ENCODE measurements at regions not wholly inside any gene's neighbourhood (a gene's known extent, or its start where the extent isn't known, plus 50 kb on each side); places are given as distances from the start of the nearest gene placed in this dataset.

DNA sequence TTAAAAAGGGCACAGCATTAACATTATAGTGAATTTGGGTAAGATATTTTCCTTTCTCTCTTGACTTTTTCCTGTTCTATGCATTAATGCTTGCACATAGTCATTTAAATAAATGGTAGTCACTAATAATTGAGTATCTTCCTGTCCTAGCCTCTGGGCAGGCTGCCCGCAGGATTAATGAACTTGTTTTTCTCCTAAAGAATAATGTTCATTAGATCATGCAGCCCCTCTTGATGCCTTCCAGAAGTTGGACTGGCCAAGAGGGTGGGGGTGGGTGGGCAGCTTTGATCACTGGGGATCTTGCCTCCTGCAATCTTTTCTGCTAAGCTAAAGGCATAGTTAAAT lies 514.5 kb upstream of the CDH2 start:
- Histone ChIP-seq H3K4me3 (replicated peaks in 1 of 4; ENCODE audit: control extremely low read depth in 1 of 4, insufficient read depth in 1 of 4, low read depth in 3 of 4, low read length in 4 of 4) (no peak overlapping the region), H2AFZ (ENCODE audit: low read length) (no peak overlapping the region), H3K27ac (ENCODE audit: insufficient read depth, low read length) (no peak overlapping the region), H3K9me3 (ENCODE audit: control insufficient read depth, insufficient read depth, low read depth, low read length) (no peaks in the 10 kb centered on the region), H3K4me1 (ENCODE audit: control insufficient read depth, extremely low read depth, insufficient read depth, low read length) (no peaks in the 10 kb centered on the region), H4K20me1 (ENCODE audit: control insufficient read depth, extremely low read depth, insufficient read depth, low read length) (no peaks in the 10 kb centered on the region), H3K79me2 (ENCODE audit: control insufficient read depth, insufficient read depth, low read length) (no peaks in the 10 kb centered on the region), H3K27me3 (ENCODE audit: control insufficient read depth, insufficient read depth, low read length) (no peaks in the 10 kb centered on the region), H3K9ac (ENCODE audit: insufficient read depth, low read length) (no peak overlapping the region), H3K4me2 (ENCODE audit: extremely low read depth, insufficient read depth, low read length) (no peak overlapping the region), H3K36me3 (ENCODE audit: control insufficient read depth, insufficient read depth, low read length) (no peaks in the 10 kb centered on the region)
- TF ChIP-seq EZH2 (IDR thresholded peaks at IDR 0.05; ENCODE audit: low read length, missing control alignments) = no peak
- TF ChIP-seq, protein P1, sequence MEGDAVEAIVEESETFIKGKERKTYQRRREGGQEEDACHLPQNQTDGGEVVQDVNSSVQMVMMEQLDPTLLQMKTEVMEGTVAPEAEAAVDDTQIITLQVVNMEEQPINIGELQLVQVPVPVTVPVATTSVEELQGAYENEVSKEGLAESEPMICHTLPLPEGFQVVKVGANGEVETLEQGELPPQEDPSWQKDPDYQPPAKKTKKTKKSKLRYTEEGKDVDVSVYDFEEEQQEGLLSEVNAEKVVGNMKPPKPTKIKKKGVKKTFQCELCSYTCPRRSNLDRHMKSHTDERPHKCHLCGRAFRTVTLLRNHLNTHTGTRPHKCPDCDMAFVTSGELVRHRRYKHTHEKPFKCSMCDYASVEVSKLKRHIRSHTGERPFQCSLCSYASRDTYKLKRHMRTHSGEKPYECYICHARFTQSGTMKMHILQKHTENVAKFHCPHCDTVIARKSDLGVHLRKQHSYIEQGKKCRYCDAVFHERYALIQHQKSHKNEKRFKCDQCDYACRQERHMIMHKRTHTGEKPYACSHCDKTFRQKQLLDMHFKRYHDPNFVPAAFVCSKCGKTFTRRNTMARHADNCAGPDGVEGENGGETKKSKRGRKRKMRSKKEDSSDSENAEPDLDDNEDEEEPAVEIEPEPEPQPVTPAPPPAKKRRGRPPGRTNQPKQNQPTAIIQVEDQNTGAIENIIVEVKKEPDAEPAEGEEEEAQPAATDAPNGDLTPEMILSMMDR (conservative IDR thresholded peaks at IDR 0.05 in 1 of 2, IDR thresholded peaks at IDR 0.05 in 1 of 2; ENCODE audit: low read depth in 1 of 2, low read length in 2 of 2) = no peak
- peak in 1 of 2 donors; percentile 35 for DNase-seq (ENCODE audit: low read depth in 2 of 2)

DNA sequence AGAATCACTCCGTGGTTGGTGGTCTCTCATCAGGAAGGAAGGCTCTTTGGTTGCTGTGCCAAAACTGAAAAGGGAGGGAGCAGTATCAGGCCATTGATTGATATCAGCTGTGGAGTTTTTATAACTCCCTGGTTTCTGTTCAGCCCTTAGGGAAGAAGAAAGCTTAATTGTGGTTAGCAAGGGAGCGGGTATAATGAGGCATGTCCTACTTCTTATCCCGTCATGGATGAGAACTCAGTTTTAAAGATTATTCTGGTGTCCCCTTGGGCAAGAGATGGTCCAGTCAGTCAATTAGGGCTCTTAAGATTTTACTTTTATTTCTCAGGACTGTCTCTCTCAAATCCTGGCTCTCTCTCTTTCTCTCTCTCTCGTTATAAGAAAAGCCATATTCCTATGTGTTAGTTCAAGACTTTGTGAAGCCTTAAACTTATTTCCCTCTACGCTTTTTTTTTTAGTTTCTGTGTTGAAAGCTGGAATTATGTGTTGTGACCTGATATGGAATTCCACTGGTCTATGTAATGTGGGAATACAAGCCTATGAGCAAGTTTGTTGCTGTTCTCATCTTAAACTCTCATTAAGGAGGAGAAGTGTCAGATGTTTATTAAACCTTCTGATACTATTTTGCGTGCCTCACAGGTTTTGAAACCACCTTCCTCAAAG lies 514.0 kb upstream of the CDH2 start:
- H3K4me2 ChIP-seq (ENCODE audit: extremely low read depth, insufficient read depth, low read length) = no peak overlapping the region
- no peaks in the 10 kb centered on the region for H3K79me2 ChIP-seq (ENCODE audit: control insufficient read depth, insufficient read depth, low read length)
- no peaks in the 10 kb centered on the region for H3K36me3 ChIP-seq (ENCODE audit: control insufficient read depth, insufficient read depth, low read length)
- no peak overlapping the region for H3K27ac ChIP-seq (ENCODE audit: insufficient read depth, low read length)
- H3K9ac ChIP-seq (ENCODE audit: insufficient read depth, low read length) = no peak overlapping the region
- no peak for DNase-seq (ENCODE audit: low read depth in 2 of 2)
- H3K4me1 ChIP-seq (ENCODE audit: control insufficient read depth, extremely low read depth, insufficient read depth, low read length) = no peaks in the 10 kb centered on the region
- no peak overlapping the region for H2AFZ ChIP-seq (ENCODE audit: low read length)
- TF ChIP-seq, protein P1 (conservative IDR thresholded peaks at IDR 0.05 in 1 of 2, IDR thresholded peaks at IDR 0.05 in 1 of 2; ENCODE audit: low read depth in 1 of 2, low read length in 2 of 2) = no peak
- TF ChIP-seq EZH2 (IDR thresholded peaks at IDR 0.05; ENCODE audit: low read length, missing control alignments) = no peak
- H3K27me3 ChIP-seq (ENCODE audit: control insufficient read depth, insufficient read depth, low read length) = no peaks in the 10 kb centered on the region
- no peak overlapping the region for H3K4me3 ChIP-seq (replicated peaks in 1 of 4; ENCODE audit: control extremely low read depth in 1 of 4, insufficient read depth in 1 of 4, low read depth in 3 of 4, low read length in 4 of 4)
- no peaks in the 10 kb centered on the region for H4K20me1 ChIP-seq (ENCODE audit: control insufficient read depth, extremely low read depth, insufficient read depth, low read length)
- H3K9me3 ChIP-seq (ENCODE audit: control insufficient read depth, insufficient read depth, low read depth, low read length) = no peaks in the 10 kb centered on the region

DNA sequence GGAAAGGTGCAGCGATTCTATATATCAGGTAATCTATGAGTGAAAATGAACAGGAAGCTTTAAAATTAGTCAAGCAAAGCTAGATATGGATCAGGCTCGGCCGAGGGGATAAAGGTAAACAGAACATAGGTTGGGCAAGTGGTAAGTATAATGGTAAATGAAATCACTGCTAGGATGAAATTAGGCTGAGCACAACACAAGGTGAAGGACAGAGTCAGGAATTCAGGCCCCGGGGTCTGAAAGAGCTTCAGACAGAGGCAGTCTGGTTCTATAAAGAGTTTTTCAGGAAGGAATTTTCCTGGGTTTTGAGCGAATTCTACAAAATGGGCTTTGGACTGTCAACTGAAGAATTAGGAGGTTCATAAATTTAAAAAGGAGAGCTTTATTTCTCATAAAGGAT lies 513.2 kb upstream of the CDH2 start:
- no peak for TF ChIP-seq EZH2 (IDR thresholded peaks at IDR 0.05; ENCODE audit: low read length, missing control alignments)
- TF ChIP-seq, protein P1 (conservative IDR thresholded peaks at IDR 0.05 in 1 of 2, IDR thresholded peaks at IDR 0.05 in 1 of 2; ENCODE audit: low read depth in 1 of 2, low read length in 2 of 2) = no peak
- Histone ChIP-seq H2AFZ (ENCODE audit: low read length) (no peak overlapping the region), H4K20me1 (ENCODE audit: control insufficient read depth, extremely low read depth, insufficient read depth, low read length) (no peaks in the 10 kb centered on the region), H3K36me3 (ENCODE audit: control insufficient read depth, insufficient read depth, low read length) (no peaks in the 10 kb centered on the region), H3K9ac (ENCODE audit: insufficient read depth, low read length) (no peak overlapping the region), H3K79me2 (ENCODE audit: control insufficient read depth, insufficient read depth, low read length) (no peaks in the 10 kb centered on the region), H3K4me2 (ENCODE audit: extremely low read depth, insufficient read depth, low read length) (no peak overlapping the region), H3K4me3 (replicated peaks in 1 of 4; ENCODE audit: control extremely low read depth in 1 of 4, insufficient read depth in 1 of 4, low read depth in 3 of 4, low read length in 4 of 4) (no peak overlapping the region), H3K4me1 (ENCODE audit: control insufficient read depth, extremely low read depth, insufficient read depth, low read length) (no peaks in the 10 kb centered on the region), H3K27me3 (ENCODE audit: control insufficient read depth, insufficient read depth, low read length) (no peaks in the 10 kb centered on the region), H3K9me3 (ENCODE audit: control insufficient read depth, insufficient read depth, low read depth, low read length) (no peaks in the 10 kb centered on the region), H3K27ac (ENCODE audit: insufficient read depth, low read length) (no peak overlapping the region)
- DNase-seq (ENCODE audit: low read depth in 2 of 2) = no peak

Data from fibroblast of lung (primary cell).